ENCODE measurements at regions not wholly inside any gene's neighbourhood (a gene's known extent, or its start where the extent isn't known, plus 50 kb on each side); places are given as distances from the start of the nearest gene placed in this dataset.

DNA sequence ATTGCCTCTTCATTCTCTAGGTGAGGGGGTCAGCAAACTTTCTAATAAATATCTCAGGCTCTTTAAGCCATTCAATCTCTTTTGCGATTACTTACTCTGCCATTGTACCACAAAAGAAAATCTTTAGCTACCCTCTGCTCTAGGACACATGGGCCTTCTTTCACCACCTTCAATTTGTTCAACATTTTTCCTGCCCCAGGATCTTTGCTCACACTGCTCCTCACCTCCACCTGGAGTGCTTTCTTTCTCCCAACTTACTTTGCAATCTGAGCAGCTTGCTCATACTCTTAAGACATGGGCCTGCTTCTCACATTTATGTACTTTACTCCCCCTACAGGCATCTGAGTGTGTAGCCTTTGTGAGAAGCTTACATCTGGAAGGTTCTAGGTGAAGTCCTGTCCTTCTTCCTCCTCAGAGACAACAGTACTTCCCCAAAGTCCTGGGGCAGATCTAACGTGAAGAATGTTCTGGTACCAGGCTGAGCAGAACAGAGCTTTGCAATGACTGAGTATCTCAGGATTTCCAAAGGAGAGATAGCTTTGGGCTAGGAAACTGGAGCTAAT lies 55.0 kb upstream of the PRDM5 start:
- Histone ChIP-seq H3K23ac (ENCODE audit: low read depth, low read length) (no peak overlapping the region), H3K36me3 (ENCODE audit: control insufficient read depth, insufficient read depth, low read length) (no peaks in the 10 kb centered on the region), H4K91ac (ENCODE audit: insufficient read depth, low read depth, low read length) (no peak overlapping the region), H3K4me3 (ENCODE audit: insufficient read depth, low read depth, low read length) (no peak overlapping the region), H2AK9ac (replicated peaks; ENCODE audit: low read depth, low read length, poor library complexity) (no peak overlapping the region), H3K4me1 (ENCODE audit: control insufficient read depth, insufficient read depth, low read length) (no peaks in the 10 kb centered on the region), H3K14ac (replicated peaks; ENCODE audit: low read depth, low read length) (no peak overlapping the region), H2AK5ac (ENCODE audit: low read depth, low read length) (no peak overlapping the region), H2BK120ac (ENCODE audit: low read depth, low read length) (no peak overlapping the region), H2AFZ (replicated peaks; ENCODE audit: low read length, poor library complexity) (no peak overlapping the region), H3K18ac (ENCODE audit: low read depth, low read length) (no peak overlapping the region), H3K27ac (ENCODE audit: insufficient read depth, low read length) (no peak overlapping the region), H3K27me3 (ENCODE audit: control insufficient read depth, insufficient read depth, low read length) (no peaks in the 10 kb centered on the region; the same call in 1 of the 2 replicates), H3K79me1 (ENCODE audit: low read depth in 1 of 2, low read length in 2 of 2) (no peaks in the 10 kb centered on the region), H2BK20ac (ENCODE audit: low read depth, low read length) (no peak overlapping the region), H3K56ac (ENCODE audit: extremely low read depth, insufficient read depth, low read length) (no peak overlapping the region), H3K4me2 (ENCODE audit: low read depth, low read length) (no peak overlapping the region), H3K9me3 (ENCODE audit: control insufficient read depth, insufficient read depth, low read length) (no peaks in the 10 kb centered on the region), H4K8ac (ENCODE audit: low read depth in 2 of 2, low read length in 2 of 2) (no peak overlapping the region), H3K9me1 (ENCODE audit: insufficient read depth, low read length) (no peaks in the 10 kb centered on the region), H4K5ac (ENCODE audit: low read depth, low read length) (no peak overlapping the region), H3K9ac (ENCODE audit: low read depth, low read length) (no peak overlapping the region), H4K20me1 (ENCODE audit: insufficient read depth, low read length) (no peaks in the 10 kb centered on the region), H2BK15ac (ENCODE audit: low read depth, low read length) (no peak overlapping the region), H3K4ac (ENCODE audit: low read depth, low read length) (no peak overlapping the region), H2BK5ac (ENCODE audit: low read depth, low read length, poor library complexity, severe bottlenecking) (no peak overlapping the region)
- WGBS, 2 experiments (ENCODE audit: extremely low coverage in 2 of 2, insufficient read length in 1 of 2) = 100% methylated on average over 1 of the region's 2 CpGs; no CpG with 5 or more reads in 1 of the 2 experiments
- intact Hi-C loops (cut with micrococcal nuclease) = loop anchor here (1.0 to 5.0 kb wide), 3 partner anchors 258 to 905 kb away; no protein-coding TSS in a partner anchor
- in situ Hi-C loops (cut with MboI; ENCODE audit: low sequenced_read_pairs) = no loop called here
- TF ChIP-seq FOS (IDR thresholded peaks at IDR 0.05; ENCODE audit: low read depth, low read length) (no peak), RAD21 (IDR thresholded peaks at IDR 0.05; ENCODE audit: low read length) (peak; percentile 72), SMC3 (IDR thresholded peaks at IDR 0.05; ENCODE audit: low read depth, low read length) (peak; percentile 56)
- TF ChIP-seq, protein P1, sequence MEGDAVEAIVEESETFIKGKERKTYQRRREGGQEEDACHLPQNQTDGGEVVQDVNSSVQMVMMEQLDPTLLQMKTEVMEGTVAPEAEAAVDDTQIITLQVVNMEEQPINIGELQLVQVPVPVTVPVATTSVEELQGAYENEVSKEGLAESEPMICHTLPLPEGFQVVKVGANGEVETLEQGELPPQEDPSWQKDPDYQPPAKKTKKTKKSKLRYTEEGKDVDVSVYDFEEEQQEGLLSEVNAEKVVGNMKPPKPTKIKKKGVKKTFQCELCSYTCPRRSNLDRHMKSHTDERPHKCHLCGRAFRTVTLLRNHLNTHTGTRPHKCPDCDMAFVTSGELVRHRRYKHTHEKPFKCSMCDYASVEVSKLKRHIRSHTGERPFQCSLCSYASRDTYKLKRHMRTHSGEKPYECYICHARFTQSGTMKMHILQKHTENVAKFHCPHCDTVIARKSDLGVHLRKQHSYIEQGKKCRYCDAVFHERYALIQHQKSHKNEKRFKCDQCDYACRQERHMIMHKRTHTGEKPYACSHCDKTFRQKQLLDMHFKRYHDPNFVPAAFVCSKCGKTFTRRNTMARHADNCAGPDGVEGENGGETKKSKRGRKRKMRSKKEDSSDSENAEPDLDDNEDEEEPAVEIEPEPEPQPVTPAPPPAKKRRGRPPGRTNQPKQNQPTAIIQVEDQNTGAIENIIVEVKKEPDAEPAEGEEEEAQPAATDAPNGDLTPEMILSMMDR (conservative IDR thresholded peaks at IDR 0.05; ENCODE audit: low read depth, low read length) = peak; percentile 68
- ChIA-PET CTCF (interaction anchor here (0.5 to 1.8 kb wide), 9 partner anchors 10 to 273 kb away, joined by 3 to 11 read pairs (median 4); no protein-coding TSS in a partner anchor), POLR2A (ENCODE audit: unreplicated experiment) (no interaction called here)
- no TSS peak for BruUV-seq (replicated peaks)
- peak; percentile 70 for DNase-seq
- dilution Hi-C loops (cut with HindIII; ENCODE audit: low sequenced_read_pairs, unreplicated experiment) = no loop called here
- ATAC-seq (ENCODE audit: low read depth) = peak; percentile 92
